LNCaP clone FGC (cell line): ENCODE measurements at regions not wholly inside any gene's neighbourhood (a gene's known extent, or its start where the extent isn't known, plus 50 kb on each side); places are given as distances from the start of the nearest gene placed in this dataset.

Experiments used
- DNase-seq: peaks from one replicate; pipeline ENCODE4 v3.0.0-alpha.2; 2011; ENCODE audit warnings: low read depth
- H3K4me3 ChIP-seq: 2 replicates; pipeline ENCODE4 v1.5.1; 2011; ENCODE audit warnings: mild to moderate bottlenecking, low read depth, low read length, control low read depth
- TF ChIP-seq, protein P1 (sequence below): IDR thresholded peaks from 2 replicates; pipeline ENCODE4 v1.5.1; 2012; ENCODE audit warnings: mild to moderate bottlenecking; ENCODE audit not compliant: control insufficient read depth, insufficient read depth; ENCODE audit errors: extremely low read depth

DNA sequence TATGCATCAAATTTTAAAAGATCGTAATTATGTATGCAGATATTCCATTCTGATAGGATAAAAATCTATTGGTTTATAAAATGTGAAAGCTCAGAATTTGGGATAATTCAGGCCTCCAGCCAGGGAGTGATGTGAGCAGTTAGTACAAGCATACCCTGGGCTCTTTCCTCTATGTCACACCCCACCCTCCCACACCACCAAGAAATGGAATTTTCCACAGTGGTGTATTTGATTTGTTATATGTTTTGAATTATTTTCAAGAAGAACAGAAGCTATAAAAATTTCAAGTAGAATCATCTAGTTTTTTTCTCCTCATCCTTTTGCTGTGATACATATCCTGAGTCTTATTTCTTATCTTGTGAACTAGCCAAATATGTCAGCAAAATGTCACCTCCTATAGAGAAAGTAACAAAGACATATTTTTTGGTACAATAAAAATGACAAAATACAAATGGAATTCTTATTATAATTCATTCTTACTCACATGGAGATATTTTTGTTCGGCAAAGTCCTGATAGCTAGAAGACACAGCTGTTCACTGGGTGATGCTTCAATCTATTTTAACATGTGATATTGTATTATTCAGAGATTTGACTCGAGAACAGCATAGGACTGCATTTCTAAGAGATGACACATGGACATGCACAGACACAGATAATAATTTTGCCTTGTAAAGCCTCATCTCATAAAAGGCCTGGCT is 61.2 kb upstream of the FRY start:
- DNase-seq = no peak
- H3K4me3 ChIP-seq = no peak overlapping the region
- TF ChIP-seq, protein P1, sequence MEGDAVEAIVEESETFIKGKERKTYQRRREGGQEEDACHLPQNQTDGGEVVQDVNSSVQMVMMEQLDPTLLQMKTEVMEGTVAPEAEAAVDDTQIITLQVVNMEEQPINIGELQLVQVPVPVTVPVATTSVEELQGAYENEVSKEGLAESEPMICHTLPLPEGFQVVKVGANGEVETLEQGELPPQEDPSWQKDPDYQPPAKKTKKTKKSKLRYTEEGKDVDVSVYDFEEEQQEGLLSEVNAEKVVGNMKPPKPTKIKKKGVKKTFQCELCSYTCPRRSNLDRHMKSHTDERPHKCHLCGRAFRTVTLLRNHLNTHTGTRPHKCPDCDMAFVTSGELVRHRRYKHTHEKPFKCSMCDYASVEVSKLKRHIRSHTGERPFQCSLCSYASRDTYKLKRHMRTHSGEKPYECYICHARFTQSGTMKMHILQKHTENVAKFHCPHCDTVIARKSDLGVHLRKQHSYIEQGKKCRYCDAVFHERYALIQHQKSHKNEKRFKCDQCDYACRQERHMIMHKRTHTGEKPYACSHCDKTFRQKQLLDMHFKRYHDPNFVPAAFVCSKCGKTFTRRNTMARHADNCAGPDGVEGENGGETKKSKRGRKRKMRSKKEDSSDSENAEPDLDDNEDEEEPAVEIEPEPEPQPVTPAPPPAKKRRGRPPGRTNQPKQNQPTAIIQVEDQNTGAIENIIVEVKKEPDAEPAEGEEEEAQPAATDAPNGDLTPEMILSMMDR = no peak

DNA sequence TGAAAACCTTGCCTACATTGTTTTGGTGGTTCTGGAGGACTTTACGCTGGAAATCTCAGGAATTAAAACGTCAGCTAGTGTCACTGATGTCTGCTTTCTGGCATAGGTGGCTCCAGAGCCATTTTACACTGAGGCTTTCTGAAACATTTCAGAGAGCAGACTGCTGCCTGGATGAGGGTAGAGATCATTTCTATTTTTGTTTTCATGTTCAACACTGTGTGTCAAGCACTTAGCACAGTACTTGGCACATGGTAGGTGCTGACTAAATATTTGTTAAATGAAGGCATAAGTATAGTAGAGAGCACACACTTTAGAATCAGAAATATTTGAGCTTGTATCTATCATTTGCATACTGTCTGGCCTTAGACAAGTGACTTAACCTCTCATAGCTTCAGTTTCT is 59.1 kb upstream of the FRY start:
- TF ChIP-seq, protein P1 = no peak
- no peak for DNase-seq
- no peak overlapping the region for H3K4me3 ChIP-seq

DNA sequence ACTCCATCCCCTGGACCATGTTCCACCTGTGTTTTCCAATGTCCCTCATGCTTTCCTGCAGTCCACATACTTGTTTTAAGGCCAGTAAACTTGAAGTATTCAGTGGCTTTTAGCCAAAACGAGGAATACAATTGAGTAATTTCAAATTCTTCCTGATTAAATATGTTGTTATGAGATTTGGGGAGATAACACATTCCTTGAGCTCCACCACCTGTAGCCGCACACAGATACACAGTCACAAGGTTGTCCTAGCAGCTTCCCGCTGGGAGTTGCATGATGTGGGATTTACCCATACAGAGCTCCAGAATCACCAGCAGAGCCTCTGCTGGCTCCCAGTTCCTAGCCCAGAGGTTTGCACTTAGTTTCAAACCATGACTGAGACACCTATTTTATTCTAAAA is 53.6 kb upstream of the FRY start:
- no peak overlapping the region for H3K4me3 ChIP-seq
- TF ChIP-seq, protein P1 = no peak
- DNase-seq = no peak

DNA sequence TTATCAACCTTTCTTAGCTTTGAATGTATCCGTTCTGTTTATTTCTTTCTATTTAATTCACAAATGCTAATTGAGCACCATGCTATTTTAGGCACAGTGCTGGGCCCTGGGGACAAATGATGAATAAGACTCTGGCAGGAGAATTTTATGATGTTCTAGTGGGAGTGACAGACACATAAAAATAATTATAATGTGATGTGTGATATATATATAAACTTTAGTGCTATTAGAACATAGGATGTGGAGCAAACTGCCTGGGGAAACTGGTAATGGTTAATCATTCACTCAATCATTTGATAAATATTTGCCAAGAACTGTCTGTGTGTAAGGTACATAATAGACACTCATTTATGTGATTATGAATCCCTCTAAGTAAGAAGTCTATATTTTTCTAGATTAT is 50.7 kb upstream of the FRY start:
- TF ChIP-seq, protein P1 = no peak
- no peak overlapping the region for H3K4me3 ChIP-seq
- DNase-seq = no peak
